HG03175 (cell line): ENCODE measurements at regions not wholly inside any gene's neighbourhood (a gene's known extent, or its start where the extent isn't known, plus 50 kb on each side); places are given as distances from the start of the nearest gene placed in this dataset.
"Not testable (repeated sequence)": the region's sequence is repeated elsewhere in the genome, so short reads cannot be mapped to it uniquely, and the experiment has no call there.

Experiments used
- ATAC-seq: cut with Tn5 transposase; IDR thresholded peaks from one replicate; pipeline ENCODE4 v1.9.1; 2021; ENCODE audit warnings: mild to moderate bottlenecking, moderate library complexity; ENCODE audit not compliant: unreplicated experiment

DNA sequence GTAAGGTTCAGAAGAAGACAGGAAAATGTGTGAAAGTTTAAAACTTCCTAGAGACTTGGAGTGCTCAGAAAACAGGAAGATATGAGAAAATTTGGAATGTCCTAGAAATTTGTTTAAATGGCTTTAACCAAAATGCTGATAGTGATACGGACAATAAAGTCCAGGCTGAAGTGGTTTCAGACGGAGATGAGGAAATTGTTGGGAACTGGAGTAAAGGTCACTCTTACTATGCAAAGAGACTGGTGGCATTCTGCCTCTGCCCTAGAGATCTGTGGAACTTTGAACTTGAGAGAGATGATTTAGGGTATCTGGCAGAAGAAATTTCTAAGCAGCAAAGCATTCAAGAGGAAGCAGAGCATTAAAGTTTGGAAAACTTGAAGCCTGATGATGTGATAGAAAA lies 126.7 kb upstream of the TGFBR2 start:
- ATAC-seq: not testable (repeated sequence)

- ATAC-seq: not testable (repeated sequence)
These were observed 126.2 kb upstream of the TGFBR2 start for GRCh38 chr3:30480156-30480555.

DNA sequence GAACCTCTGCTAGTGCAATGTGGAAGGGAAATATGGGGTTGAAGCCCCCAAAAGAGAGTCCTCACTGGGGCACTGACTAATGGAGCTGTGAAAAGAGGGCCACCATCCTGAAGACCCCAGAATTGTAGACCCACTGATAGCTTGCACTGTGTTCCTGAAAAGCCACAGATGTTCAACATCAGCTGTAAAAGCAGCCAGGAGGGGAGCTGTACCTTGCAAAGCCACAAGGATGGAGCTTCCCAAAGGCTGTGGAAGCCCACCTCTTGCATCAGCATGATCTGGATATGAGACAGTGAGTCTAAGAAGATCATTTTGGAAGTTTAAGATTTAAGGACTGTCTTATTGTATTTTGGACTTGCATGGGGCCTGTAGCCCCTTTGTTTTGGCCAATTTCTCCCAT lies 125.8 kb upstream of the TGFBR2 start:
- no peak for ATAC-seq

DNA sequence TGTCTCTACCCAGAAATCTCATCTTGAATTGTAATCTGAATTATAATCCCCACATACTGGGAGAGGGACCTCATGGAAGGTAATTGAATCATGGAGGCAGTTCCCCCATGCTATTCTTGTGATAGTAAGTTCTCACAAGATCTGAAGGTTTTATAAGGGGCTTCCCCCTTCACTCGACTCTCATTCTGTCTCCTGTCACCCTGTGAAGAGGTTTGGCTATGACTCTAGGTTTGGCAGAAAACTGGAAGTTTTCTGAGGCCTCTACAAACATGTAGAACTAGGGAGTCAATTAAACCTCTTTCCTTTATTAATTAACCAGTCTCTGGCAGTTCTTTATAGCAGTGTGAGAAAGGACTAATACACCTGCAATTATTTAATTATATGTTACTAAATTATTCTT lies 125.2 kb upstream of the TGFBR2 start:
- no peak for ATAC-seq

DNA sequence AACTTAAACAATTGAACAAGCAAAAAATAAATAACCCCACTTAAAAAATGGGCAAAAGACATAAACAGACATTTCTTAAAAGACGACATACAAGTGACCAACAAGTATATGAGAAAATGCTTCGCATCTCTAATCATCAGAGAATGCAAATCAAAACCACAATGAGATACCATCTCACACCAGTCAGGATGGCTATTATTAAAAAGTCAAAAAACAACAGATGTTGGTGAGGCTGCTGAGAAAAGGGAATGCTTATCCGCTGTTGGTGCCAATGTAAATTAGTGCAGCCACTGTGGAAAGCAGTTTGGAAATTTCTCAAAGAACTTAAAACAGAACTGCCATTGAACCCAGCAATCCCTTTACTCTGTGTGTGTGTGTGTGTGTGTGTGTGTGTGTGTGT lies 122.2 kb upstream of the TGFBR2 start:
- not testable (repeated sequence) for ATAC-seq

- no peak for ATAC-seq
These were observed 120.0 kb upstream of the TGFBR2 start for GRCh38 chr3:30486368-30486767.

DNA sequence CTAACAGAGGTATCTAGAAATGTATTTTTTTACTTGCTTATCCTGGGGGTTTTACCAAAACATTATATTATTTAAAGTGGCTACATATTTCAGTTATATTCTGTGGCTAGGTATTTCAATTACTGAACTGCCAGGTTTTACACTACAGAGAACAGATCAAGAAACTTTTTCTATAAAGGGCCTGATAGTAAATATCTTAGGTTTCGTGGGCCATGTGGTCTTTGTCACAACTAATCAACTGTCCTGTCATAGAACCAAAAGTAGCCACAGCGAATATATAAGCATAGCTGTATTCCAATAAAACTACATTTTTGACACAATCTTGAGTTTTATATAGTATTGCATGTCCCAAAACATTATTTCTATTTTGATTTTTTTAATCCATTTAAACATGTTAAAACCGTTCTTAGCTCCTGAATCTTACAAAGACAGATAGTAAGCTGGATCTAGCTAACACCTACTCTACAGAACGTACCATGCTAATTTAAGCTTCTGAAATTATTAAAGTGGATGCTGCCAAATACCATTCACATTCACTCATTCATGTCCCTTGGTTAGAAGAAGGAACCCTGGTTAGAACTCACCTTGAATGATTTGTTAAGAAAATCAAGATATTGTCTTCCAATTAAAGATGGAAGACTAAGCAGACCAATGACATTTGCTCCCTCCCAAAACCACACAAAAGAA lies 118.2 kb upstream of the TGFBR2 start:
- ATAC-seq: no peak

DNA sequence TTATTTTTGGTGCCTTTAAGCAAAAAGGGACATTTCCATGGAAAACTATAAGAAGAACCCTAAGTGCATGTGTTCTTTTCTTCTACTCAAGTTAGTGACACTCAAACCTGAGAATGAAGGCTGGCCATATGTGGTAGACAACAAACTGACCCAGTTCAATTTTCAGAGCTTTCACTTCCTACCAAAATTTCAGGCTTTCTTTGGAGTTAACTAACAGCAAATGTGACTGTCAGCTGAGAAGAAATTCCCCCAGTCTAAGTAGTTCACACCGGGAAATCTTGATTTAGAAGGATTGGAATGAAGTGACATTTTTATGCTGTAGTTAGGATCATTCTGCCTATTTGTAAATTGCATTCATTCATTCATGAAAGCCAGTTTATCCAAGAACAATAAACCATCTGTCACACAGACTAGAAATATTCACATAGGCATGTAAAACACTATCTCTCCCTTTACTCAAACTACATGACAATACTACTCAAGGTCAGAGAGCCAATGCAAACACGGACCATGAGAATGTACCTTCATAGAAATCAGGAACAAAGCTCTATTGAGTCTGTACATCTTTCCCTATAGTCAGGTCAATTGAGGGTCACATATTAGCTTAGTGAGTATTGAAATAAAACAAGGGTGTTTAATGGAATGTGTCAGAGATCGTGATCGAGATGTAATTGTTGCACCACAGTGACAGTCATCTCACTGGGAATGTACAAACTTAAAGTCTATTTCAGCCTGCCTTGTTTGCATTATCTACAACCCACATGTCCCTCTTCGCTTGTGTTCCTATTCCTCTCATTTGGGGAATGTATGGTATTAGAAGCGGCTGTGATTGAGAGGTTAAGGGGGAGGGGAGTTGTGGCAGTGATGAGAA lies 113.8 kb upstream of the TGFBR2 start:
- ATAC-seq: no peak

GRCh38 chr3:30493911-30494311 lies 112.5 kb upstream of the TGFBR2 start:
- no peak for ATAC-seq

DNA sequence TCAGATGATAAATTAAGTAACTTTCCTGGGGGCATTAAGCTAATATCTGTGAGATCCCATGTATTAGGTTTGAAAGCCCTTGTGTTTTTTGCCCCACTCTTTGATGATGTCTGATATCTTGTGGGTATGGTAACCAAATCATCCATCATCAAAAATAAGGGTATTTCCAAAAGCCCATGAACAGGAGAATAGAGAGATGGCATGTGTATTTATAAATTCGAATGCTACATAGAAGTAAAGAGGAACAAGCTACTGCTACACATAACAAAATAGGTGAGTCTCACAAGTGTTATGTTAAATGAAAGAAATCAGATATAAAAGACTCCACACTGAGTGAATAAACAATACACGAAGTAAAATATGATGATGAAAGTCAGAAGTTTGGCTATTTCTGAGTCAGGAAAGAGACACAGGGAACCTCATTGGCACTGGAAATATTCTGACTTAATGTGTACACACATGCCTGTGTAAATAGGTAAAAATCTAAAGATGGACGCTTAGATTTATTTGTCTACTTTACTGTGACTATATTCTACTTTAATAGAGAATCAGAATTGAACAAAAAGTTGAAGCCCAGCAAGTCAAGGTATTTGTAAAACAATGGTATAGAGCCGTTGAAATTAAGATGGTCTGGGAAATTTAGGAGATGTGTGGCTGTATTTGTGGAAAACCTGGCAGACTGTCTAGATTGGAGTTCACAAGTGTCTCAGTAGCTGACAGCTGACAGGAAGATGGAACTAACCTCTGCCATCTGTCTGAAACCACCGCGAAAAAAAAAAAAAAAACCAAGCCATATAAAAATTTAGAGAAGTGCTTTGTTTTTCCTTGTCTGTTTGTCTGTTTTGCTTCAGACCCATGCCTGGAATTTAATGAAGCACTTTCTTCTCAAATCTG lies 111.0 kb upstream of the TGFBR2 start:
- no peak for ATAC-seq

DNA sequence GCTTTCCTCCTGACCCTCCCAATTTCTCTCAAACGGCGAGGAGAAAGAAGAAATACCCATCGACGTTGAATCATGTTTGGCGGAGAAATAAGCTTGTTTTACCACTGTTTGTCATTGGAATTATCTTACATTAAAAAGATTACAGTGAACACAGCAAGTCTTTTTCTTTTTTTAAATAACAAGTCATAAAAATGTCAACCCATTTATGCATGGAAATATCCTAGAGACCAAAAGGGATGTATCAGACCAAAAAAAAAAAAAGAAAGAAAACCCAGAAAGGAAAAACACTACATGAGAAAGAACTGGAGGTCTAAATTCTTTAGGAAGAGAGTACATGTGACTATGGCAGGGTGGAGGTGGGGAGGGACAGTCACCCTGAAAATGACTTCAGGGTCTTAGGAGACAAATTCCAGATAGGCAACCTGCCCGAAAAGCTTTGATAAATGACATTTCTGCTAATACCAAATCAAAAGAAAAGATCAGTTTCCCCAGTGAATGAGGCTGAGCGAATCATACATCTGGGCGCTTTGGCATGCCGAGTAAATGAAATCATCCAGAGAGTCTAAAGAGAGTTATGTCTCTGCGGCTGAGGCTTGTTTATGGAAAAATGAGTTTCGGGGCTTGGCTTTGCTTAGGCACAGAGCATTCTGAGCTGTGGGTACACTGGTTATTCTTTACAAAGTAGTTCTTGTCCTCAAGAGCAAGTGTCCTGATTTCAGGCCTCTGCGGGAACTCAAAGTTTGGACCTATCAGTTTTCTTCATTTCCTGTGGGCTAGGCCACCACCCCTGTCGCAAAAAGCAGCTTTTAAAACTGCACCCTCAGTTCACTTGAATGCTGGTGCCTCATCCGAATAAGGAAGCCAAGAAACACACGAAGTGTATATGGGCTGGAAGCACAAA lies 110.1 kb upstream of the TGFBR2 start:
- no peak for ATAC-seq

GRCh38 chr3:30498587-30498967 lies 107.8 kb upstream of the TGFBR2 start:
- ATAC-seq: no peak

GRCh38 chr3:30500666-30501399 lies 105.6 kb upstream of the TGFBR2 start:
- peak; percentile 91 for ATAC-seq

DNA sequence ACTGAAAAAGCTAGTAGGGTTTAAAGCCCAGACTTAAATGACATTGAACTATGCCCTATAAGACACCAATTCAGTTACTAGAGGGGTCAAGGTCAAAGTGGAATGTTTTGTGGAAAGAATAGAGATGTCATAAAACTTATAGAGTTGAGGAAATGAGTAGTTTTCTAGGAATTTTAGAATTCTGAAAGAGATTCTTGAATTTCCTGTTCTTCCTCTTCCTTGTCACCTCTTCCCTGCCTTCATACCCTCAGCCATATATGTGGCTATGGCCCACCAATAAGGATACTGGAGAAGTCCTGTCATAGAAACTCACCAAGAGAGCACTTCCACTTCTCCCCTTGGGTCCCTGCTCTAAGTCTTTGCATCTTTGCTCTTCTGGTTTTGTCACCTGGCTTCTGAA lies 104.9 kb upstream of the TGFBR2 start:
- no peak for ATAC-seq

DNA sequence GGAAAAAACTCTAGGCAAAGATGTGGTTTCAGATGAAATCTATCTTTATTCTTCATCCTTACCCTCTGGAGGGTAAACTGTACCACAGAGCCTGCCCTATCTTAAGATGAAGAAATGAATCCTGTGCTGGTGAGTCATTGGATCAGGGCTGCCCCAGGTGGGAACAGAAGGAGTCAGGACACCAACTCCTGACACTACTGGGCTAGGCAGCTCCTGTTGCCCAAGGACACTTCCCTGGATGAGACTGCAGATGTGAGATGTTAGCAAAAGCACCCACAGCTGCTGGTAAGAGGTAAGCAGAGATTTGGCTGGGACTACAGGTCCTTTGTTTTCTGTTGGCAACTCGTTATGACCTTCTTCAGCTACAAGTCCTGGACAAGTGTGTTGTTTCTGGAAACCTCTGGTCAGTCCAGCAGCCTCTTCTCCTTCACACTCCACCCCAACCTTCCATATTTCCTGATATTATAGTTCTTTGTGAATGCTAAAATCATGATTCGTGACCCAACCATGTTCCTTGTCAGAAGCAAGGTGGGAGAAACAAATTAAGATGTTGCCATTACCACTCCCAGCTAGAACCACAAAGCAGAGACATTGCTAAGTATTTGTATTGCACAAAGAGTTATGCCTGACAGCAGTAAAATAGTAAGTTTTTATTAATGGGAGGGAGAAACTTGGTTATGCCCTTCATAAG lies 104.2 kb upstream of the TGFBR2 start:
- no peak for ATAC-seq

DNA sequence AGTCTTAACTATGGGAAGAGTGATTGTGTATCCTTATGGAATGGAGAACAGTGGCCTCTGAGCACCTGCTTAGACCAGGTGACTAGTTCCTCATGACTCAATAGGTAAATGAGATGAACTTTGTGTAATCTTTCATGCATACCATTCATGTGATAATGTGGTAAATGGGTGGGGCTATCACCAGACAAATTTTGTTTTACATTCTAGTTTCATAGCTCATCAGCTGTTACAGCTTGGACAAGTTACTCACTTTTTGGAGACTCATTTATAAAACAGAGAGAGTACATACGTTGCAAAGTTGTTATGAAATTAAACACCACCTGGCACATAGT lies 103.7 kb upstream of the TGFBR2 start:
- peak; percentile 54 for ATAC-seq

- no peak for ATAC-seq
These were observed 103.0 kb upstream of the TGFBR2 start for GRCh38 chr3:30503446-30503845.

DNA sequence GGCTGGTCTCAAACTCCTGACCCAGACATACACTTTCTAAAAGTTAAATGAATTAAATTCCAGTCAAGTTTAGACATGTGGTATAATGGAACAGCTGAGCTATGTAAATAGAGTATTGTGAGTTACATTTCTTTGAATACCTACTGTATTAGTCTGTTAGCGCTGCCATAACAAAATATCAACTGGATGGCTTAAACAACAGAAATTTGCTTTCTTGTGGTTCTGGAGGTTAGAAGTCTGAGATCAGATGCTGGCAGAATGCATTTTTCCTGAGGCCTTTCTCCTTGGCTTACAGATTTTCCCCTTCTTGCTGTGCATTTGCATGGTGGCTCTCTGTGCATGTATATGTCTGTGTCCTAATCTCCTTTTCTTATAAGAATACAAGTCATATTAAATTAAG lies 101.5 kb upstream of the TGFBR2 start:
- no peak for ATAC-seq

- ATAC-seq: no peak
These were observed 100.4 kb upstream of the TGFBR2 start for GRCh38 chr3:30505866-30506520.
